Testis (tissue), 2 donors: ENCODE measurements at regions not wholly inside any gene's neighbourhood (a gene's known extent, or its start where the extent isn't known, plus 50 kb on each side); places are given as distances from the start of the nearest gene placed in this dataset.

ENCODE experiments used
- DNase-seq: peaks from one replicate; pipeline ENCODE4 v3.0.0-alpha.2; 2019
- H3K27ac ChIP-seq, 2 donors: fragments of 200-600 bp; sonication (generic); one replicate each; pipeline ENCODE4 v1.5.1; 2019
- H3K27me3 ChIP-seq: fragments of 200-600 bp; sonication (generic); one replicate; pipeline ENCODE4 v1.5.1; 2019
- H3K36me3 ChIP-seq: fragments of 200-600 bp; sonication (generic); one replicate; pipeline ENCODE4 v1.5.1; 2017; ENCODE audit warnings: low read depth; ENCODE audit errors: missing control alignments
- H3K4me1 ChIP-seq: fragments of 200-600 bp; sonication (generic); one replicate; pipeline ENCODE4 v1.5.1; 2019
- H3K4me3 ChIP-seq, 2 donors: fragments of 200-600 bp; sonication (generic); one replicate each; pipeline ENCODE4 v1.5.1; 2017 to 2019
- H3K9me3 ChIP-seq: fragments of 200-600 bp; sonication (generic); one replicate; pipeline ENCODE4 v1.5.1; 2017
- CTCF ChIP-seq, 3 experiments: fragments of 450-650 bp in 2 of 3; fragments of 200-600 bp in 1 of 3; sonication (generic) in 1 of 3; IDR thresholded peaks; one replicate each; pipeline ENCODE4 v1.5.1; 2016 to 2019; ENCODE audit warnings: antibody characterized with exemption in 3 of 3, mild to moderate bottlenecking in 2 of 3, moderate library complexity in 1 of 3
- POLR2A ChIP-seq: fragments of 450-650 bp; IDR thresholded peaks from one replicate; pipeline ENCODE4 v1.6.1; 2017; ENCODE audit warnings: antibody characterized with exemption, mild to moderate bottlenecking, moderate library complexity
- WGBS, 2 donors: methylation state at CpG; one replicate each; pipeline ENCODE4 v1.1.5; 2018; 5-methylcytosine and 5-hydroxymethylcytosine counted together
- intact Hi-C: fragments of 100-400 bp; cut with DNase I; formaldehyde crosslinking; loops from one replicate; pipeline ENCODE4 v1.15.1; 2023; ENCODE audit warnings: low total_unique reads

- DNase-seq, result no peak
- 90% methylated on average over 5 of the region's 5 CpGs for WGBS, 2 donors
- Histone ChIP-seq H3K27me3 (no peaks in the 10 kb centered on the region), H3K4me3 (no peak overlapping the region), H3K36me3 (no peaks in the 10 kb centered on the region), H3K9me3 (no peaks in the 10 kb centered on the region), H3K27ac (no peak overlapping the region), H3K4me1 (no peaks in the 10 kb centered on the region)
- intact Hi-C loops, result no loop called here
- TF ChIP-seq CTCF (IDR thresholded peaks at IDR 0.05) (no peak), POLR2A (no peak)
Observed at GRCh38 chr3:14277557-14277956, 98.9 kb downstream of the LSM3 start.

GRCh38 chr3:14278265-14278798 lies 99.7 kb downstream of the LSM3 start:
- Histone ChIP-seq H3K27me3 (no peaks in the 10 kb centered on the region), H3K36me3 (no peaks in the 10 kb centered on the region), H3K9me3 (no peaks in the 10 kb centered on the region), H3K4me1 (no peaks in the 10 kb centered on the region), H3K27ac (no peak overlapping the region), H3K4me3 (no peak overlapping the region)
- TF ChIP-seq POLR2A, result no peak
- TF ChIP-seq CTCF (IDR thresholded peaks at IDR 0.05), result no peak
- DNase-seq, result no peak
- 91 to 92% methylated on average over 6 to 7 of the region's 7 CpGs for WGBS, 2 donors
- intact Hi-C loops, result no loop called here

DNA sequence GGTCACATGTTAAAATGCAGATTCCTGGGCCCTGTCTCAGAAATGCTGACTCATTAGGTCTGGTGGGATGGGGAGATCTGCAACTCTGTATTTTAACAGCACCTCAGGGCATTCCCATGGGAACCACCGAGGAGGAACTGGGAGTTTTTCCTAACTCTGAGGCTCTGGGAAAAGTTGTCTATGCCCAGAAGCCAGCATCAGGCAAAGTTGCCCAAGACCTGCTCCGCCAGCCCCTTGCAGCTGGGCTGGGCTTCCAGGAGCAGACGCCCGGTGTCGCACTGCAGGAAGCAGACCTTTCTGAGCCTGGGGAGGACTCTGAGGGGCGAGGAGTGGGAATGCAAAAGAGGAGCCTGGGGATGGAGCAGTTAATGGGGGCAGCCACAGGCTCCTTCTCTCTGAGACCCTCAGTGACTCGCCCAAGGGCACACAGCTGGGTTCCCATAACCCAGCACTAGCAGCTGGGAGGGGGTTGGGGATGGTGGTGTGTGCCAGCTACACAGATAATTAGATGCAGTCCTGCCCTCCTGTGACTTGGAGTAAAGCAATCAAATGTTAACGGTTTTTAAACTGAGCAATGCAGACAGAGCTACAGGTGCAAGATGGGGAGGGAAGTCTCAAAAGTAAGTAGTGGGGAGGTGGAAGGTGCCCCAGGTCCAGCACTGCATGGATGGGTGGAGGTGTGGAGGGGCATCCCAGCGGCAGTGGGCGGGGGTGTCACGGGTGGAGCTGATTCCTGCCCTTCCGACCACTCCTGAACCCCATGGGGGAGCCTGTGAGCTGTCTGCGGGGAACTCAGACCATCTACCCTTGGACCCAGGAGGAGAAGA lies 100.4 kb downstream of the LSM3 start:
- DNase-seq, result no peak
- Histone ChIP-seq H3K4me1 (no peaks in the 10 kb centered on the region), H3K36me3 (no peaks in the 10 kb centered on the region), H3K4me3 (no peak overlapping the region), H3K27me3 (no peaks in the 10 kb centered on the region), H3K9me3 (no peaks in the 10 kb centered on the region), H3K27ac (no peak overlapping the region)
- 71 to 72% methylated on average over 12 to 13 of the region's 13 CpGs for WGBS, 2 donors
- intact Hi-C loops, result no loop called here
- TF ChIP-seq POLR2A, result no peak
- no peak for TF ChIP-seq CTCF (IDR thresholded peaks at IDR 0.05)

GRCh38 chr3:14279626-14280061 lies 101.0 kb downstream of the LSM3 start:
- 78 to 81% methylated on average over 11 of the region's 11 CpGs for WGBS, 2 donors
- no peak for DNase-seq
- Histone ChIP-seq H3K36me3 (no peaks in the 10 kb centered on the region), H3K9me3 (no peaks in the 10 kb centered on the region), H3K4me3 (no peak overlapping the region), H3K27me3 (no peaks in the 10 kb centered on the region), H3K27ac (no peak overlapping the region), H3K4me1 (no peaks in the 10 kb centered on the region)
- intact Hi-C loops, result no loop called here
- TF ChIP-seq CTCF (IDR thresholded peaks at IDR 0.05) (no peak), POLR2A (no peak)

- H3K27me3 ChIP-seq, result no peaks in the 10 kb centered on the region
- H3K4me1 ChIP-seq, result no peaks in the 10 kb centered on the region
- no peak for DNase-seq
- 59 to 67% methylated on average over 2 of the region's 2 CpGs for WGBS, 2 donors
- TF ChIP-seq POLR2A (no peak), CTCF (IDR thresholded peaks at IDR 0.05) (no peak)
- H3K4me3 ChIP-seq, result no peak overlapping the region
- intact Hi-C loops, result no loop called here
- H3K27ac ChIP-seq, result no peak overlapping the region
- H3K9me3 ChIP-seq, result no peaks in the 10 kb centered on the region
- H3K36me3 ChIP-seq, result no peaks in the 10 kb centered on the region
Observed at GRCh38 chr3:14280326-14280725, 101.7 kb downstream of the LSM3 start.
